Mucosa of descending colon (tissue), 3 donors: ENCODE measurements at regions not wholly inside any gene's neighbourhood (a gene's known extent, or its start where the extent isn't known, plus 50 kb on each side); places are given as distances from the start of the nearest gene placed in this dataset.

Source experiments
- ATAC-seq: fragments of 200-7000 bp; cut with Tn5 transposase; one replicate; pipeline ENCODE4 v1.9.1; 2020; ENCODE audit warnings: mild to moderate bottlenecking, moderate library complexity
- DNase-seq, 3 donors: peaks; one replicate each; pipeline ENCODE4 v3.0.0-alpha.2; 2020
- H3K36me3 ChIP-seq: fragments of 200-600 bp; one replicate; pipeline ENCODE4 v1.8.0; 2021; ENCODE audit warnings: low read depth, mild to moderate bottlenecking
- H3K4me1 ChIP-seq: fragments of 200-600 bp; one replicate; pipeline ENCODE4 v1.8.0; 2021; ENCODE audit warnings: low read depth, mild to moderate bottlenecking
- H3K4me3 ChIP-seq: fragments of 200-600 bp; one replicate; pipeline ENCODE4 v1.8.0; 2021; ENCODE audit warnings: mild to moderate bottlenecking
- H3K9me3 ChIP-seq: fragments of 200-600 bp; one replicate; pipeline ENCODE4 v1.8.0; 2021; ENCODE audit warnings: mild to moderate bottlenecking
- intact Hi-C, 2 donors: fragments of 100-400 bp; cut with DNase I in 1 of 2; cut with micrococcal nuclease in 1 of 2; formaldehyde crosslinking; loops; one replicate each; pipeline versions ENCODE4 v1.11.0 to v1.11.1; 2022; cut with DNase I, micrococcal nuclease
- TF ChIP-seq, protein P1 (sequence below): fragments of 200-600 bp; IDR thresholded peaks from one replicate; pipeline ENCODE4 v1.8.0; 2022; ENCODE audit warnings: antibody characterized with exemption, mild to moderate bottlenecking
- donor health status: DM: no; HTN: no; CAD: no; lungs with moderate emphysema.
- donor health status: DM: no; HTN: no; CAD: no.
- donor health status: DM: no; HTN: yes; CAD: no.

DNA sequence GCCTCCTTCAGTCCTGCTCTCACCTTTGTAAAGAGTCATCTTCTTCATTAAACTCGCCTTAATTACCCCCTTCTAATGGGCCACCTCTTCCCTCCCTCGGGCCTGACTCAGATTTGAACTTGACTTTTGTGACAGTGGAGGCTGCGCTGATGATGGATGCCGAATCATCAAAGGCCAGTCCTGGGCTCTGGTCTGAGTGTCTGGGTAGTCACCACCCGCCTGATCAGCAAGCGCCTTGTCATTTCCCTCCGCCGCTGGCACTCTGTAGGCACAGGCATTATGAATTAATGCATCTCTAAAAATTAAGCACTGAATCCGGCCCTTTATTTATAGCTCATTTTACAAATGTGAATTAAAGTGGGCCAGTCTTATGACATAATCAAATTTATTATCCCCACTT is 116.7 kb upstream of the PROK2 start:
- no peaks in the 10 kb centered on the region for H3K4me1 ChIP-seq
- no peak overlapping the region for H3K4me3 ChIP-seq
- DNase-seq (no peak), ATAC-seq (no peak)
- intact Hi-C loops: no loop called here
- H3K36me3 ChIP-seq: no peaks in the 10 kb centered on the region
- no peaks in the 10 kb centered on the region for H3K9me3 ChIP-seq
- TF ChIP-seq, protein P1, sequence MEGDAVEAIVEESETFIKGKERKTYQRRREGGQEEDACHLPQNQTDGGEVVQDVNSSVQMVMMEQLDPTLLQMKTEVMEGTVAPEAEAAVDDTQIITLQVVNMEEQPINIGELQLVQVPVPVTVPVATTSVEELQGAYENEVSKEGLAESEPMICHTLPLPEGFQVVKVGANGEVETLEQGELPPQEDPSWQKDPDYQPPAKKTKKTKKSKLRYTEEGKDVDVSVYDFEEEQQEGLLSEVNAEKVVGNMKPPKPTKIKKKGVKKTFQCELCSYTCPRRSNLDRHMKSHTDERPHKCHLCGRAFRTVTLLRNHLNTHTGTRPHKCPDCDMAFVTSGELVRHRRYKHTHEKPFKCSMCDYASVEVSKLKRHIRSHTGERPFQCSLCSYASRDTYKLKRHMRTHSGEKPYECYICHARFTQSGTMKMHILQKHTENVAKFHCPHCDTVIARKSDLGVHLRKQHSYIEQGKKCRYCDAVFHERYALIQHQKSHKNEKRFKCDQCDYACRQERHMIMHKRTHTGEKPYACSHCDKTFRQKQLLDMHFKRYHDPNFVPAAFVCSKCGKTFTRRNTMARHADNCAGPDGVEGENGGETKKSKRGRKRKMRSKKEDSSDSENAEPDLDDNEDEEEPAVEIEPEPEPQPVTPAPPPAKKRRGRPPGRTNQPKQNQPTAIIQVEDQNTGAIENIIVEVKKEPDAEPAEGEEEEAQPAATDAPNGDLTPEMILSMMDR: no peak

DNA sequence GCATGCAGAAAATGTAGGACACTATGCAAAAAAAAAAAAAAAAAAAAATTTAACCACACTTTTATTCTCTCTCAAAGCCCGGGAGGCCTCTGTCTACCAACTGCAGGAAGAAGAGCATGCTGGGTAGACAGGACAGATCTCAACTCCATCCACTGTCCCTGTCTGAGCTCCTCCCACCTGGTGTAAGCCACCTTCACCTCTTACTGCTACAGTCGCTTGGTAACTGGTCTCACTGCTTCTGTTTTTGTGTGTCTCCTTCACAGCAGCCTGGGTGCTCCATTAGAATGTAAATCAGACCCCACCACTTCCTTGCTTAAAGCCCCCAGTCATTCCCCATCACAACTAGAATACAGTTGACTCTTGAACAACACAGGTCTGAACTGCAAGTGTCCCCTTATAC is 115.1 kb upstream of the PROK2 start:
- TF ChIP-seq, protein P1: no peak
- no peak for ATAC-seq
- Histone ChIP-seq H3K9me3 (no peaks in the 10 kb centered on the region), H3K4me3 (no peak overlapping the region), H3K4me1 (no peaks in the 10 kb centered on the region), H3K36me3 (no peaks in the 10 kb centered on the region)
- intact Hi-C loops: no loop called here
- DNase-seq: no peak

DNA sequence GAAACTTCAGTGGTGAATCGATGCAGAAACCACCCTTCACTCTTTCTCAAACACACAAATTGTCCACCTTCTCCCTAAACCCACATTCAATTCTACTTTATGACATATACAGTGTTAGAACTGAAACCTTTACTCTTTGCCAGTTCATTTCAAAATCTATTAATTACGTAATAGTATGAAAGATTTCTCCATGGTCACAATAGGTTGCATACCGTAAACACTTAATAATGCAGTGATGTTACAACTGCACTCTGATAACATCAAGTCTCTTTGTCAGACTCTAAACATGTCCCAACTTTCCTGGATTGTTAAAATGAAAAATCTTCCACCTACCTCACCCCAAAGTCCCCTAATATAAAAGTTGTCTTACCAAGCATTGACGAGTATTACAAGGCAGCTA is 111.8 kb upstream of the PROK2 start:
- Histone ChIP-seq H3K4me1 (no peaks in the 10 kb centered on the region), H3K4me3 (no peak overlapping the region), H3K9me3 (no peaks in the 10 kb centered on the region), H3K36me3 (no peaks in the 10 kb centered on the region)
- ATAC-seq (no peak), DNase-seq (no peak)
- TF ChIP-seq, protein P1: no peak
- intact Hi-C loops: no loop called here

DNA sequence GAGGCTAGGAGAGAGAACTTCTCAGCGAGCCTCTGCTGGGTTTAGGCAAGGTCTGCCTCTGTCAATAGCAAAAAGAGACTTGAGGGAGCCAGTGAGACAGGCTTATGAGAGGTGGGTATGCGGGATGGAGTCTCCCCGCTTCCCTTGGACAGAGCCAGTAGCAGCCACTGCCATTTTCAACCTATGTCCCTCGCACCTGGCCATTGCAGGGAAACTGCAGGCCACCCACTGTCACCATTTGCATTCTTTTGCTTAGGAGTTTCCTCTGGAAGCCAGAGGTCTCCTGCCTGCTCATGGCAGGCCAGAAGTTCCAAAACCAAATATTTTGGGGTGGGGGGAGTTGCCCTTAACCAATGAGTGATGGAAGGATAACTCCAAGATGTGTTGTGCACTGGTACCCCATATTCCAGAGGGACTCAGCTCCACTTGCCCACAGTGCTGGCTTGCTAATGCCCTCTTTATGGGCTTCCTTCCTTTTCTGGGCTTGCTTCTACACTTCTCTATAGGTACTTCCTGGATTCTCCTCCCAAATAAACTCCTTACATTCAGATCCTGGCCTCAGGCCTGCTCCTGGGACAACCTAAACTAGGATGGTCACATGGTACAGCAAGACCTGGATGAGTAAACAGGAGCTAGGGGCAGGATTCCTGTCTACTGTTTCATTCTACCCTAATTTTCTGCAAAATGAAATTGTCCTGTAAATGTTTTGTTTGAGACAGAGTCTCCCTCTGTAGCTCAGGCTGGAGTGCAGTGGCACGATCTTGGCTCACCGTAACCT is 108.9 kb upstream of the PROK2 start:
- ATAC-seq: no peak
- intact Hi-C loops: no loop called here

DNA sequence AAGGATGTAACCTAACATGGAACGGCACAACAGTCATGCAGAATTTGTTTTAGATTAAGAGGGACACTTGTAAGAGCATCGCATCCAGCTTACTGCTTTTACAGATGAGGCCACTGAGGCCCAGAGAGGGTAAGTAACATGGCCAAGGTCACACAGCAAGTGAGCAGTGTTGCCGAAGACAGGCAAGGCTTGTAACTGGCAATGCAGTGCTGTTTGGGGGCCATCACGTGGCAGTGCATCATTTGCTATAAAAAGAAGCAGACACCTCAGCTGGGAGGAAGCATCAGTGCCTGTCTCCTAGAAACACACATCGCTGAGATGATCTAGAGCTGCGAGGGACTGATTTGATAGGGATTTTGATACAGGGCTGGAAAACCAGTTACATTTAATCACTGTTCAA is 108.2 kb upstream of the PROK2 start:
- no peaks in the 10 kb centered on the region for H3K4me1 ChIP-seq
- H3K9me3 ChIP-seq: no peaks in the 10 kb centered on the region
- TF ChIP-seq, protein P1: no peak
- no peak for DNase-seq
- H3K4me3 ChIP-seq: no peak overlapping the region
- no peak for ATAC-seq
- intact Hi-C loops: no loop called here
- no peaks in the 10 kb centered on the region for H3K36me3 ChIP-seq

More for the DNA sequence above, 108.9 kb upstream of the PROK2 start:
- Histone ChIP-seq H3K9me3 (no peaks in the 10 kb centered on the region), H3K36me3 (no peaks in the 10 kb centered on the region), H3K4me3 (no peak overlapping the region), H3K4me1 (no peaks in the 10 kb centered on the region)
- TF ChIP-seq, protein P1: no peak
- DNase-seq: no peak
